Brain microvascular endothelial cell (primary cell): ENCODE measurements at regions not wholly inside any gene's neighbourhood (a gene's known extent, or its start where the extent isn't known, plus 50 kb on each side); places are given as distances from the start of the nearest gene placed in this dataset.

Experiments used
- DNase-seq: peaks from one replicate; pipeline ENCODE4 v3.0.0-alpha.2; 2020
- H3K27ac ChIP-seq: fragments of 250-450 bp; sonication (Bioruptor Pico); 2 replicates; pipeline ENCODE4 v1.5.1; 2020; ENCODE audit warnings: mild to moderate bottlenecking, moderate library complexity
- H3K27me3 ChIP-seq: fragments of 250-450 bp; sonication (Bioruptor Pico); replicated peaks from 2 replicates; pipeline ENCODE4 v1.5.1; 2020; ENCODE audit warnings: mild to moderate bottlenecking
- H3K36me3 ChIP-seq: fragments of 250-450 bp; sonication (Bioruptor Pico); replicated peaks from 2 replicates; pipeline ENCODE4 v1.5.1; 2020; ENCODE audit warnings: mild to moderate bottlenecking
- H3K4me3 ChIP-seq: 2 replicates; pipeline ENCODE4 v1.5.1; 2011; ENCODE audit warnings: low read depth, mild to moderate bottlenecking, control low read depth, low read length, moderate library complexity
- CTCF ChIP-seq: IDR thresholded peaks from 2 replicates; pipeline ENCODE4 v1.5.1; 2011; ENCODE audit warnings: low read depth, mild to moderate bottlenecking, moderate library complexity, low read length, control low read depth, inconsistent platforms; ENCODE audit errors: missing control alignments
- in situ Hi-C: cut with HindIII; loops from 2 replicates; pipeline ENCODE4 v1.10.0; 2017; ENCODE audit warnings: low sequenced_read_pairs, low pct_ligation_motif_present

GRCh38 chr12:48276621-48277020 is 73.5 kb upstream of the OR10AD1 start:
- no peaks in the 10 kb centered on the region for H3K27me3 ChIP-seq
- H3K36me3 ChIP-seq: no peaks in the 10 kb centered on the region
- TF ChIP-seq CTCF: no peak
- H3K4me3 ChIP-seq: no peak overlapping the region
- no peak for DNase-seq
- H3K27ac ChIP-seq: no peak overlapping the region
- in situ Hi-C loops: no loop called here

GRCh38 chr12:48266826-48267225 is 63.7 kb upstream of the OR10AD1 start:
- Histone ChIP-seq H3K4me3 (no peak overlapping the region), H3K36me3 (no peaks in the 10 kb centered on the region), H3K27ac (no peak overlapping the region), H3K27me3 (peaks cover 3% of the 10 kb centered on the region)
- DNase-seq: no peak
- in situ Hi-C loops: no loop called here
- no peak for TF ChIP-seq CTCF

DNA sequence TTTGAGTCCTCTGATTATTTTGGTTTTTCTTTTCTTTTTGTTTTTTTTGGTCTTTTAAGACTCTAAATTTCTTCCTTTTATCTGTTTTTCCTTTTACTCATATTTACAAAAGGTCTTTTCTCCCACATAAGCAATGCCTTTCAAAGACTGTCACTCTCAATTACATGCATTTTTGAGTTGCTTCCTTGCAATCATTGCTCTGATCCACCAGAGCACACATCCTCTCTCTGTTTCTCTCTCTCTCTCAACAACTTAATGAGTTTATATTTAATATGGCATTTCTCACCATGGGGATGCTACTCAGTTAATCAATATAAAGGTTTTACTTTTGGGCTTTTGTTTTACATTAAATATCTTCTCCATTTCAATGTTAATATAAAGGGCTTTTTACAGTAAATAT is 62.7 kb upstream of the OR10AD1 start:
- in situ Hi-C loops: no loop called here
- Histone ChIP-seq H3K36me3 (no peaks in the 10 kb centered on the region), H3K27me3 (peaks cover 3% of the 10 kb centered on the region), H3K27ac (no peak overlapping the region), H3K4me3 (no peak overlapping the region)
- no peak for DNase-seq
- no peak for TF ChIP-seq CTCF

DNA sequence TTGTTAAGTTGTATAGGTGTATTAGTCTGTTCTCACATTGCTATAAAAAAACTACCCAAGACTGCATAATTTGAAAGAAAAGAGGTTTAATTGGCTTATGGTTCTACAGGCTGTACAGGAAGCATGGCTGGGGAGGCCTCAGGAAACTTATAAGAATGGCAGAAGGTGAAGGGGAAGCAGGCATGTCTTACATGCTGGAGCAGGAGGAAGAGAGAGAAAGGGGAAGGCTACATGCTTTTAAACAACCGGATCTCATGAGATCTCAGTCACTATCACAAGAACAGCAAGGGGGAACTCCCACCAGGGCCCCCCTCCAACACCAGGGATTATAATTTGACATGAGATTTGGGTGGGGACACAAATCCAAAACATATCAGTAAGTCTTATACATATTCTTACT is 60.5 kb upstream of the OR10AD1 start:
- DNase-seq: no peak
- H3K4me3 ChIP-seq: no peak overlapping the region
- H3K36me3 ChIP-seq: no peaks in the 10 kb centered on the region

GRCh38 chr12:48261773-48262172 is 58.7 kb upstream of the OR10AD1 start:
- no peak overlapping the region for H3K4me3 ChIP-seq
- DNase-seq: no peak
- no peaks in the 10 kb centered on the region for H3K36me3 ChIP-seq
- TF ChIP-seq CTCF: no peak
- peaks cover 2% of the 10 kb centered on the region for H3K27me3 ChIP-seq
- H3K27ac ChIP-seq: no peak overlapping the region
- in situ Hi-C loops: no loop called here

More for the DNA sequence above, 60.5 kb upstream of the OR10AD1 start:
- Histone ChIP-seq H3K27me3 (peaks cover 3% of the 10 kb centered on the region), H3K27ac (no peak overlapping the region)
- in situ Hi-C loops: no loop called here
- TF ChIP-seq CTCF: no peak
